ENCODE measurements at regions not wholly inside any gene's neighbourhood (a gene's known extent, or its start where the extent isn't known, plus 50 kb on each side); places are given as distances from the start of the nearest gene placed in this dataset.
A peak's percentile ranks its signal among the peaks of the same experiment; 100 is the strongest.

DNA sequence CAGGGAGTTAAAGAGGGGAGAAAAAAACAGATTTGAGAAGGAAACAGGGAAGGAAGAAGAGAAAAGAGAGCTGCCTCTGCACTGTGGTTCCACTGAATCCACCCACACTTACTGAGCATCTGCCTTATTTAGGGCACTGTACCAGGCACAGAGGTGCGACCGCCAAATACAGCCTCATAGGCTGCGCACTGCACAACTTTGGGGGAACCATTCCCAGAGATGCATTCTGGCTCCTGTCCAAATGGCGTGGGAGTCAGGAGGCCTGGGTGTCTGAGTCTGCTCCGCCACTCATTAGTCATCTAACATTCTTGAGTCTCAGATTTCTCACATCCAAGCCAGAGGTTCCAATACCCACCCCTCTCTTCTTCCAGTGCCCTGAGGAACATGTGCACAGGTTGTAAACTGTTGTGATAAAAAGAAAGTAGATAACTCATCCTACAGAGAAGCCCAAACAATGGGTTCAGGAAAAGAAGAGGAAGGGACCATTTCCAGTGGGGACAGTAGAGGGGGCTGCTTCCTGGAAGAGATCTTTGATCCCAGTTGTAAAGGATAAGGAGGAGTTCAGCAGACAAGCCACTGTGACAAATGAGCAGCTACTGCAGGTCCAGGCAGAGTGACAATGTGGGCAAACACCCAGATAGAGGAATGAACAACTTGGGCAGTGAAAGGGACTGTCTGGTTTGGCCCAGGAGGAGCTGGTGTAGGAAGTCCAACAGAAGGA lies 254.6 kb downstream of the UACA start:
- TF ChIP-seq, protein P1, sequence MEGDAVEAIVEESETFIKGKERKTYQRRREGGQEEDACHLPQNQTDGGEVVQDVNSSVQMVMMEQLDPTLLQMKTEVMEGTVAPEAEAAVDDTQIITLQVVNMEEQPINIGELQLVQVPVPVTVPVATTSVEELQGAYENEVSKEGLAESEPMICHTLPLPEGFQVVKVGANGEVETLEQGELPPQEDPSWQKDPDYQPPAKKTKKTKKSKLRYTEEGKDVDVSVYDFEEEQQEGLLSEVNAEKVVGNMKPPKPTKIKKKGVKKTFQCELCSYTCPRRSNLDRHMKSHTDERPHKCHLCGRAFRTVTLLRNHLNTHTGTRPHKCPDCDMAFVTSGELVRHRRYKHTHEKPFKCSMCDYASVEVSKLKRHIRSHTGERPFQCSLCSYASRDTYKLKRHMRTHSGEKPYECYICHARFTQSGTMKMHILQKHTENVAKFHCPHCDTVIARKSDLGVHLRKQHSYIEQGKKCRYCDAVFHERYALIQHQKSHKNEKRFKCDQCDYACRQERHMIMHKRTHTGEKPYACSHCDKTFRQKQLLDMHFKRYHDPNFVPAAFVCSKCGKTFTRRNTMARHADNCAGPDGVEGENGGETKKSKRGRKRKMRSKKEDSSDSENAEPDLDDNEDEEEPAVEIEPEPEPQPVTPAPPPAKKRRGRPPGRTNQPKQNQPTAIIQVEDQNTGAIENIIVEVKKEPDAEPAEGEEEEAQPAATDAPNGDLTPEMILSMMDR (conservative IDR thresholded peaks at IDR 0.05; ENCODE audit: low read depth, low read length), result peak; percentile 36; the same call in 1 of the 2 replicates
- no peak for TF ChIP-seq EZH2 (IDR thresholded peaks at IDR 0.05; ENCODE audit: borderline replicate concordance, low read depth, low read length, poor library complexity, severe bottlenecking)

Data from A673 (cell line).